EL (cell line): ENCODE measurements at regions not wholly inside any gene's neighbourhood (a gene's known extent, or its start where the extent isn't known, plus 50 kb on each side); places are given as distances from the start of the nearest gene placed in this dataset.

Experiments used
- DNase-seq: peaks from one replicate; pipeline ENCODE4 v3.0.0-alpha.2; 2016

- no peak for DNase-seq
These were observed 60.0 kb downstream of the ING1 start for GRCh38 chr13:110773480-110773879.

DNA sequence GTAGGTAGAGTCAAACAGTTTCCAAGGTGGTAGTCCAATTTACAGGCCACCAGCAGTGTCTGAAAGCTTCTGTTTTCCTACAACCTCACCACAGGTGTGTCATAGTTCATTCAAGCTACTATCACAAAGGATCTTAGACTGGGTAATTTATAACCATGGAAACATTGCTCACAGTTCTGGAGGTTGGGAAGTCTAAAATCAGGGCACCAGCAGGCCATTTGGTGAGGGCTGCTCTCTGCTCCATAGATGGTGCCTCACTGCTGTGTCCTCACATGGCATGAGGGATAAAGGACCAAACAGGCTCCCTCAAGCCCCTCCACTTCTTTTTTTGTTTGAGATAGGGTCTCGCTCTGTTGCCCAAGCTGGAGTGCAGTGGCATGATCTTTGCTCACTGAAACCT, 60.6 kb downstream of the ING1 start:
- DNase-seq: no peak

DNA sequence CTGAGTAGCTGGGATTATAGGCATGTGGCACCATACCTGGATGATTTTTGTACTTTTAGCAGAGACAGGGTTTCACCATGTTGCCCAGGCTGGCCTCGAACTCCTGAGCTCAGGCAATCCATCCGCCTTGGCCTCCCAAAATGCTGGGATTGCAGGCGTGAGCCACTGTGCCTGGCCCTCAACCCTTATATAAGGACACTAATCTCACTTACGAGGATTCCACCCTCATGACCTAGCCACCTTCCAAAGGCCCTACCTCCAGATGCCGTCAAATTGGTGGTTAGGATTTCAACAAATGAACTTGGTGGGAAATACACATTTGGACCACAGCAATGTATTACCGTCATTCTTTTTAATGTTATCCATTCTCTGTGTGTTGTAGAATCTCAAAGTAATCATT, 61.0 kb downstream of the ING1 start:
- no peak for DNase-seq

- DNase-seq: no peak
These were observed 62.1 kb downstream of the ING1 start for GRCh38 chr13:110775576-110775975.

DNA sequence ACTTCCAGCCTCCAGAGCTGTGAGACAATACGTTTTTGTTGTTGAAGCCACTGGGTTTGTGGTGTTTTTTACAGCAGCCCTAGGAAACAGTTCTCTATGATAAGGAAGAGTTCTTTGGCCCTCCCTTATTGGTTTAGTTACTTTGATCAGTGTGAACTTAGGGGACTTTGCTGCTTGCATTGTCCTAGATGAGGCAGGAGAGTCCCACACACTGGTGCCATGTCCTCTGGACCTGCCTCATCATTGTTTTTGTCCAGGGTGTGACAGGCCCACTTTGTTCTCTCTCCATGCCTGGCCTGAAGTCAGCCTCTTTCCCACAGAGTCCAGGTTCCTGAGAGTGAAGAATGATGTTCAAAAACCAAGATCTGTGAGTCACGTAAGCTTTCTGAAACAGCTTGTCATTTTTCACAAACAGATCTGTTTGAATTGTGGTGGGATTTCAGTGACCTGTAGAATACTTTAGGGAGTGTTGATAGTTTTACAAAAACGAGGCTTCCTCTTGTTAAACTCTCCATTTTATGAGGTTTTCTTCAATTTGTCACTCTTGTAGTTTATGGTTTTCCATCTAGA, 63.8 kb downstream of the ING1 start:
- DNase-seq: no peak

- DNase-seq: no peak
These were observed 65.5 kb downstream of the ING1 start for GRCh38 chr13:110779022-110779421.

GRCh38 chr13:110780422-110780821, 66.9 kb downstream of the ING1 start:
- no peak for DNase-seq

DNA sequence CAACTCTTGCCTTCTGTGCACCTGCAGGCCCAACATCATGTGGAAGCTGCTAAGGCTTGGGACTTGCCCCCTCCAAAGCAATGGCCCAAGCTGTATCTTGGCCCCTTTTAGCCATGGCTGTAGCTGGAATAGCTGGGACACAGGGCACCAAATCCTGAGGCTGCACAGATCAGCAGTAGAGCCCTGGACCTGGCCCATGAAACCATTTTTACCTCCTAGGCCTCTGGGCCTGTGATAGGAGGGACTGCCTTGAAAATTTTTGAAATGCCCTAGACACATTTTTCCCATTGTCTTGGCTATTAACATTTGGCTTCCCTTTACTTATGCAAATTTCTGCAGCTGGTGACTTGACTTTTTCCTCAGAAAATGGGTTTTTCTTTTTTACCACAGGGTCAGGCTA, 68.7 kb downstream of the ING1 start:
- DNase-seq: no peak

DNA sequence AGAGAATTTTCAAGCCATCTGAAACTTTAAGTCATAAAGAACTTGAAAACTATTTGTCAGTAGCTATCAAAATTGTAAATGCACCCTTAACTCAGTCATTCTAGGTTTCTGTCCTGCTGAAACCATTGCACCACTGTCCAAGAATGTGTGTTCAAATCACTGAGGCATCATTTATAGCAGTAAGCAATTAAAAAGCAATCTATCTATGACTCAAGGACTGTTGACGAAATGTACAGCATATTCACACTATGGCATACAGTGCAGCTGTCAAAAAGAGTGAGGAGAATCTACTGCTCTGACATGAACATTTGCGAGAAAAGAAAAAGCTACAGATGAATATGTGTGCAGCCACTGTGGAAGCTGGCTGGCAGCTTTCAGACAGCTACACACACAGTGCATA, 71.2 kb downstream of the ING1 start:
- DNase-seq: no peak

GRCh38 chr13:110788778-110789177, 75.3 kb downstream of the ING1 start:
- DNase-seq: no peak

DNA sequence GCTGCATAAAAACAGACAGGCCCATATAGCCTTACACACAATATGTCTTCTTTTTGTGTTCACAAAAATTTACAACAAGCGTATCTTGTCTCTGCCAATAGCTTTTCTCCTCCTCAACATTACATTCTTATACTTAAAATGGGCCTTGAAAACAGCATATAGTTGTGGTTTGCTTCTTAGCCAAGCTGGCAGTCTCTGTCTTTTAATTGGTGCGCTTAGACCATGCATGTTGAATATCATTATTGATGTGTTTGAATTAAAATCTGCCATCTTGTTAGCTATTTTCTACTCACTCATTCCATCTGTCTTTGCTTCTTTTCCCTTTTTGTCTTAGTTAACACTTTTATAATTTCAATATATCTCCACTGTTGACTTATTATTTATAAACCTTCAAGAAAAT, 76.4 kb downstream of the ING1 start:
- DNase-seq: no peak

GRCh38 chr13:110790371-110790770, 76.9 kb downstream of the ING1 start:
- DNase-seq: no peak

DNA sequence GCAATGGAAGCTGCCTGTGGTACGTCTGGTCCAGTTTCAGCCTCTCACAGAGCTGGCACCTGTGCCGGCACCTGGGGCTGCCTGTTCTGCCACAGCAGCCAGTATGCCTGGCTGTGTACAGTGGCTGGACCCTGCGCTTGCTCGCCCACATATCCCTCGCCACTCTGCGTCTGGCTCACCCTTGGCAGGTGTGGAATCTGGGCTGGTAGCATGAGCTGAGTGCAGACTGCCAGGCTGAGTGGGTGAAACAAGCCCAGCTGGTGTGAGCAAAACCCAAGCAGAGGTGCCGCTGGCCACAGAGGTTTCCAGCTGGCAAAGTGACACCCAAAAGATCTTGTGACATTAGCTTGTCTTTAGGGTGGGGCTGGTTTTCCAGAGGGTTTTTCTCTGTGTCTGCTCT, 80.7 kb downstream of the ING1 start:
- DNase-seq: no peak

DNA sequence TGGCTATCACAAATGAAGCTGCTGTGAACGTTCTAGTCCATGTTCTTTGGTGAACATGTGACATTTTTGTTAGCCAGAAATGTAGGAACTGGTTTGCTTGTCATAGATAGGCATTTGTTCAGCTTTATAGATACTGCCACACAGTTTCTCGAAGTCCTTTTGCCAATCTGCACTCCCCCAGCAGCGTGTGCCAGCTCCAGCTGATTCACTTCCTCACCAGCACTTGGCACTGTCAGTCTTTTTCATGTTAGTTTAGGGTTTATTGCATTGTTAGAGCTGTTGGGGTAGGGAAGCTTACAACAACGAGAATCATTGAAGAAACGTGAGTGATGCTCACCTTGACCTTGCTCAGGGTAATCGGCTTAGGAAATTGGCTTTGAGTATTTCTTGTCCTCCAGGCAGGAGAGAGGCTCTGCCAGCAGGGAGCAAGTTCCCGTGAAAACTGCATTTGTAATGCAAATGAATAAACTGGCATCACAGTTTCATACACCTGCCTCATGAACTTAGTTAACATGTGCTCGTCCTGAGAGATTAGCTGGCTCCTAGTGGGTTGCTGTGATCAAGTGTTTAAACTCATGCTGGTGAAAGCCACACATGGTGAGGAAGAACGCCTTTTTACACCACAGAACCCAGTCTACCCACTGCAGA, 83.9 kb downstream of the ING1 start:
- no peak for DNase-seq

- DNase-seq: no peak
These were observed 84.8 kb downstream of the ING1 start for GRCh38 chr13:110798081-110798994.

- DNase-seq: peak; percentile 58
These were observed 86.0 kb downstream of the ING1 start for GRCh38 chr13:110799246-110800236.

DNA sequence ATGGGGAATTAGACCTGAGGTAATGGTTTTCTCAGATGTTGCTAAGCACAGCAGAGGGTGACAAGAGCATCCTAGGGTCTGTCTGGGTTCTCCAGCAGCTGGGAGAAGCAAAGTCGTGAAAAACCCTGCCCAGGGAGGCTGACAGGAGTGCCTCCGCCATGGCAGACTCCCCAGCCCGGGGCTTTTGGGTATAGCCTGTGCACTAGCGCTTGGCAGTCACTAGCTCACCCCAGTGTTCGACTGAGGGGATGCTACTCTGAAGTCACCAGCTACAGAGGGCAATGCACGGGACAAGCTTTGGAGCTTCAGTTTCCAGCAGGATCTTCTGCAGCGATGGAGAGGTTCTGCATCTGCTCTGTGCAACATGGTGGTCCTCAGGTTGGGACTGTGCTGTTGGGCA, 87.5 kb downstream of the ING1 start:
- DNase-seq: no peak

GRCh38 chr13:110802260-110802659, 88.8 kb downstream of the ING1 start:
- DNase-seq: no peak

- DNase-seq: no peak
These were observed 93.1 kb downstream of the ING1 start for GRCh38 chr13:110806636-110807035.

GRCh38 chr13:110807546-110807945, 94.0 kb downstream of the ING1 start:
- no peak for DNase-seq

DNA sequence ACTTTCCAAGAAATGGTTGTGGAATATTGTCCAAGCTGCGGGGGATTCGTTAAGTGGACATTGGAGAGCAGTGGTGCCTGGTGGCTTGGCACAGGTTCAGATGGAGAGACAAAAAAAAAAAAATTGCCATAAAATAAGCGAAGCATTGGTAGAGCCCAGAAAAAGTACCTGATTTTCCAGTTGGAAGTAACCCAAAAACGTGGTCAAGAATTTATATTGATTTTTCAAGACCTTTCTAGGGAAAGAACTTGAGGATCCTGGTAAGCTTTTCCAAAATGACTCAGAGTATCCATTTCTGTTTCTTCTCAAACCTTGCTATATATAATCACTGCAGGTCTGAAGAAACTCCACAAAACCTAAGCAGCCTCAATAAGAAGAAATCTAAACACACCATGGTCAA, 94.6 kb downstream of the ING1 start:
- DNase-seq: no peak

- DNase-seq: no peak
These were observed 96.5 kb downstream of the ING1 start for GRCh38 chr13:110809871-110810486.
